HEK293T (cell line): ENCODE measurements at regions not wholly inside any gene's neighbourhood (a gene's known extent, or its start where the extent isn't known, plus 50 kb on each side); places are given as distances from the start of the nearest gene placed in this dataset.

Experiments used
- CTBP1 ChIP-seq: fragments of 450-650 bp; IDR thresholded peaks from 2 replicates; pipeline ENCODE4 v1.6.1; 2016; ENCODE audit warnings: borderline replicate concordance
- LEF1 ChIP-seq: fragments of 450-650 bp; IDR thresholded peaks from 2 replicates; pipeline ENCODE4 v1.6.1; 2017; ENCODE audit warnings: mild to moderate bottlenecking, borderline replicate concordance
- PKNOX1 ChIP-seq: fragments of 450-650 bp; IDR thresholded peaks from 2 replicates; pipeline ENCODE4 v1.6.1; 2016

- TF ChIP-seq PKNOX1 (no peak), LEF1 (no peak), CTBP1 (no peak)
These were observed 125.3 kb downstream of the C11orf91 start for GRCh38 chr11:33575311-33575710.
